SK-N-SH treated with all-trans-retinoic acid at 6 μM for 48 hours (cell line): ENCODE measurements at regions not wholly inside any gene's neighbourhood (a gene's known extent, or its start where the extent isn't known, plus 50 kb on each side); places are given as distances from the start of the nearest gene placed in this dataset.
A peak's percentile ranks its signal among the peaks of the same experiment; 100 is the strongest.

Source experiments
- ATAC-seq: fragments of 200-7000 bp; cut with Tn5 transposase; 3 replicates; pipeline ENCODE4 v1.9.1; 2020; ENCODE audit warnings: mild to moderate bottlenecking, moderate library complexity
- ARNTL ChIP-seq: fragments of 450-650 bp; formaldehyde crosslinking; IDR thresholded peaks from 2 replicates; pipeline ENCODE4 v1.5.0; 2020; ENCODE audit warnings: low read depth, mild to moderate bottlenecking, moderate library complexity, borderline replicate concordance
- BACH2 ChIP-seq: fragments of 250-450 bp; sonication (Bioruptor Pico); IDR thresholded peaks from 2 replicates; pipeline ENCODE4 v1.9.0; 2021; ENCODE audit warnings: mild to moderate bottlenecking, borderline replicate concordance
- CSDC2 ChIP-seq: fragments of 250-450 bp; sonication (Bioruptor Pico); IDR thresholded peaks from 2 replicates; pipeline ENCODE4 v1.5.0; 2020; ENCODE audit warnings: mild to moderate bottlenecking, moderate library complexity
- ESRRG ChIP-seq: fragments of 250-450 bp; sonication (Bioruptor Pico); IDR thresholded peaks from 2 replicates; pipeline ENCODE4 v1.6.1; 2021; ENCODE audit warnings: mild to moderate bottlenecking
- GLIS3 ChIP-seq: fragments of 250-450 bp; sonication (Bioruptor Pico); IDR thresholded peaks from 2 replicates; pipeline ENCODE4 v1.5.0; 2020; ENCODE audit warnings: mild to moderate bottlenecking, moderate library complexity
- ISL1 ChIP-seq: fragments of 250-450 bp; sonication (Bioruptor Pico); IDR thresholded peaks from 2 replicates; pipeline ENCODE4 v2.1.2; 2022; ENCODE audit warnings: mild to moderate bottlenecking, moderate library complexity
- OSR1 ChIP-seq: fragments of 250-450 bp; sonication (Bioruptor Pico); IDR thresholded peaks from 2 replicates; pipeline ENCODE4 v1.8.0; 2022; ENCODE audit warnings: moderate library complexity, mild to moderate bottlenecking, inconsistent platforms
- PPARA ChIP-seq: fragments of 250-450 bp; sonication (Bioruptor Pico); IDR thresholded peaks from 2 replicates; pipeline ENCODE4 v1.5.0; 2020; ENCODE audit warnings: mild to moderate bottlenecking, borderline replicate concordance
- RARB ChIP-seq: fragments of 250-450 bp; sonication (Bioruptor Pico); IDR thresholded peaks from 2 replicates; pipeline ENCODE4 v1.8.0; 2021; ENCODE audit warnings: mild to moderate bottlenecking, moderate library complexity
- SNAI2 ChIP-seq: fragments of 250-450 bp; sonication (Bioruptor Pico); IDR thresholded peaks from 2 replicates; pipeline ENCODE4 v1.5.0; 2020; ENCODE audit warnings: mild to moderate bottlenecking, moderate library complexity
- TCF4 ChIP-seq: fragments of 250-450 bp; sonication (Bioruptor Pico); IDR thresholded peaks from 2 replicates; pipeline ENCODE4 v1.8.0; 2021; ENCODE audit warnings: mild to moderate bottlenecking, moderate library complexity, borderline replicate concordance
- TOX ChIP-seq: fragments of 250-450 bp; sonication (Bioruptor Pico); IDR thresholded peaks from 2 replicates; pipeline ENCODE4 v1.8.0; 2021; ENCODE audit warnings: mild to moderate bottlenecking, moderate library complexity, borderline replicate concordance
- ZC3H10 ChIP-seq: fragments of 250-450 bp; sonication (Bioruptor Pico); IDR thresholded peaks from 2 replicates; pipeline ENCODE4 v1.5.1; 2021; ENCODE audit warnings: mild to moderate bottlenecking, moderate library complexity
- ZFP3 ChIP-seq: fragments of 250-450 bp; sonication (Bioruptor Pico); IDR thresholded peaks from 2 replicates; pipeline ENCODE4 v1.5.0; 2020; ENCODE audit warnings: mild to moderate bottlenecking, moderate library complexity
- ZFP30 ChIP-seq: fragments of 450-650 bp; formaldehyde crosslinking; IDR thresholded peaks from 2 replicates; pipeline ENCODE4 v1.5.0; 2022; ENCODE audit warnings: mild to moderate bottlenecking, moderate library complexity
- ZNF565 ChIP-seq: fragments of 450-650 bp; formaldehyde crosslinking; conservative IDR thresholded peaks from 2 replicates; pipeline ENCODE4 v1.5.0; 2020; ENCODE audit warnings: low read depth, mild to moderate bottlenecking, moderate library complexity
- ZNF8 ChIP-seq: fragments of 450-650 bp; formaldehyde crosslinking; IDR thresholded peaks from 2 replicates; pipeline ENCODE4 v1.5.0; 2020; ENCODE audit warnings: mild to moderate bottlenecking, moderate library complexity
- TF ChIP-seq, protein P1 (sequence below): fragments of 250-450 bp; sonication (Bioruptor Pico); IDR thresholded peaks from 2 replicates; pipeline ENCODE4 v1.8.0; 2021; ENCODE audit warnings: low read depth, mild to moderate bottlenecking, moderate library complexity, borderline replicate concordance
- TF ChIP-seq, protein P2 (sequence below): fragments of 250-450 bp; sonication (Bioruptor Pico); IDR thresholded peaks from 2 replicates; pipeline ENCODE4 v1.5.1; 2020; ENCODE audit warnings: low read depth, mild to moderate bottlenecking, moderate library complexity
- TF ChIP-seq, protein P3 (sequence below): fragments of 250-450 bp; sonication (Bioruptor Pico); IDR thresholded peaks from 2 replicates; pipeline ENCODE4 v1.8.0; 2020; ENCODE audit warnings: mild to moderate bottlenecking, moderate library complexity, borderline replicate concordance
- TF ChIP-seq, protein P4 (sequence below): fragments of 250-450 bp; sonication (Bioruptor Pico); IDR thresholded peaks from 2 replicates; pipeline ENCODE4 v1.5.1; 2021; ENCODE audit warnings: mild to moderate bottlenecking, moderate library complexity

DNA sequence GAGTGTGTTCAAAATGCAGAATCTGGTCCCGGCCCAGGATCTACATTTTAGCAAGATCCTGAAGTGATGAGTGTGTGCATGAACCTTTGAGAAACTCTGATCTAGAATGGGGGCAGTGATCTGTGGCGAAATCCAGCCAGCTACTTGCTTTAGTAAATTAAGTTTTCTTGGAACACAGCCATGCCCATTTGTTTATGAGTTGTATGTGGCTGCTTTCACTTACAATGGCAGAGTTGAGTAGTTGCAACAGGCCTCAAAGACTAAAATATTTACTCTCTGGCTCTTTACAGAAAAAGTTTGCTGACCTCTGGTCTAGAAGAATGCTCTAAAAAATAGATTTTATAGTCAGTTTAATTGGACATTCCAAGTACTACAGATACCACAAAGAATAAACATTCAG, 588.3 kb downstream of the BNC2 start:
- TF ChIP-seq ZNF8 (CRISPR knock-in tag) (no peak), ZC3H10 (no peak), BACH2 (CRISPR knock-in tag) (no peak), SNAI2 (no peak), ISL1 (no peak), RARB (CRISPR knock-in tag) (no peak), GLIS3 (CRISPR knock-in tag) (no peak), ESRRG (no peak), ARNTL (CRISPR knock-in tag) (no peak)
- TF ChIP-seq, protein P1, sequence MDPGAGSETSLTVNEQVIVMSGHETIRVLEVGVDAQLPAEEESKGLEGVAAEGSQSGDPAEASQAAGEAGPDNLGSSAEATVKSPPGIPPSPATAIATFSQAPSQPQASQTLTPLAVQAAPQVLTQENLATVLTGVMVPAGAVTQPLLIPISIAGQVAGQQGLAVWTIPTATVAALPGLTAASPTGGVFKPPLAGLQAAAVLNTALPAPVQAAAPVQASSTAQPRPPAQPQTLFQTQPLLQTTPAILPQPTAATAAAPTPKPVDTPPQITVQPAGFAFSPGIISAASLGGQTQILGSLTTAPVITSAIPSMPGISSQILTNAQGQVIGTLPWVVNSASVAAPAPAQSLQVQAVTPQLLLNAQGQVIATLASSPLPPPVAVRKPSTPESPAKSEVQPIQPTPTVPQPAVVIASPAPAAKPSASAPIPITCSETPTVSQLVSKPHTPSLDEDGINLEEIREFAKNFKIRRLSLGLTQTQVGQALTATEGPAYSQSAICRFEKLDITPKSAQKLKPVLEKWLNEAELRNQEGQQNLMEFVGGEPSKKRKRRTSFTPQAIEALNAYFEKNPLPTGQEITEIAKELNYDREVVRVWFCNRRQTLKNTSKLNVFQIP (CRISPR knock-in tag), result no peak
- TF ChIP-seq, protein P2, sequence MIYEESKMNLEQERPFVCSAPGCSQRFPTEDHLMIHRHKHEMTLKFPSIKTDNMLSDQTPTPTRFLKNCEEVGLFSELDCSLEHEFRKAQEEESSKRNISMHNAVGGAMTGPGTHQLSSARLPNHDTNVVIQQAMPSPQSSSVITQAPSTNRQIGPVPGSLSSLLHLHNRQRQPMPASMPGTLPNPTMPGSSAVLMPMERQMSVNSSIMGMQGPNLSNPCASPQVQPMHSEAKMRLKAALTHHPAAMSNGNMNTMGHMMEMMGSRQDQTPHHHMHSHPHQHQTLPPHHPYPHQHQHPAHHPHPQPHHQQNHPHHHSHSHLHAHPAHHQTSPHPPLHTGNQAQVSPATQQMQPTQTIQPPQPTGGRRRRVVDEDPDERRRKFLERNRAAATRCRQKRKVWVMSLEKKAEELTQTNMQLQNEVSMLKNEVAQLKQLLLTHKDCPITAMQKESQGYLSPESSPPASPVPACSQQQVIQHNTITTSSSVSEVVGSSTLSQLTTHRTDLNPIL (CRISPR knock-in tag), result no peak
- TF ChIP-seq, protein P3, sequence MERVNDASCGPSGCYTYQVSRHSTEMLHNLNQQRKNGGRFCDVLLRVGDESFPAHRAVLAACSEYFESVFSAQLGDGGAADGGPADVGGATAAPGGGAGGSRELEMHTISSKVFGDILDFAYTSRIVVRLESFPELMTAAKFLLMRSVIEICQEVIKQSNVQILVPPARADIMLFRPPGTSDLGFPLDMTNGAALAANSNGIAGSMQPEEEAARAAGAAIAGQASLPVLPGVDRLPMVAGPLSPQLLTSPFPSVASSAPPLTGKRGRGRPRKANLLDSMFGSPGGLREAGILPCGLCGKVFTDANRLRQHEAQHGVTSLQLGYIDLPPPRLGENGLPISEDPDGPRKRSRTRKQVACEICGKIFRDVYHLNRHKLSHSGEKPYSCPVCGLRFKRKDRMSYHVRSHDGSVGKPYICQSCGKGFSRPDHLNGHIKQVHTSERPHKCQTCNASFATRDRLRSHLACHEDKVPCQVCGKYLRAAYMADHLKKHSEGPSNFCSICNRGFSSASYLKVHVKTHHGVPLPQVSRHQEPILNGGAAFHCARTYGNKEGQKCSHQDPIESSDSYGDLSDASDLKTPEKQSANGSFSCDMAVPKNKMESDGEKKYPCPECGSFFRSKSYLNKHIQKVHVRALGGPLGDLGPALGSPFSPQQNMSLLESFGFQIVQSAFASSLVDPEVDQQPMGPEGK (CRISPR knock-in tag), result no peak
- TF ChIP-seq, protein P4, sequence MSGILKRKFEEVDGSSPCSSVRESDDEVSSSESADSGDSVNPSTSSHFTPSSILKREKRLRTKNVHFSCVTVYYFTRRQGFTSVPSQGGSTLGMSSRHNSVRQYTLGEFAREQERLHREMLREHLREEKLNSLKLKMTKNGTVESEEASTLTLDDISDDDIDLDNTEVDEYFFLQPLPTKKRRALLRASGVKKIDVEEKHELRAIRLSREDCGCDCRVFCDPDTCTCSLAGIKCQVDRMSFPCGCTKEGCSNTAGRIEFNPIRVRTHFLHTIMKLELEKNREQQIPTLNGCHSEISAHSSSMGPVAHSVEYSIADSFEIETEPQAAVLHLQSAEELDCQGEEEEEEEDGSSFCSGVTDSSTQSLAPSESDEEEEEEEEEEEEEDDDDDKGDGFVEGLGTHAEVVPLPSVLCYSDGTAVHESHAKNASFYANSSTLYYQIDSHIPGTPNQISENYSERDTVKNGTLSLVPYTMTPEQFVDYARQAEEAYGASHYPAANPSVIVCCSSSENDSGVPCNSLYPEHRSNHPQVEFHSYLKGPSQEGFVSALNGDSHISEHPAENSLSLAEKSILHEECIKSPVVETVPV (CRISPR knock-in tag), result no peak
- TF ChIP-seq, all 23 proteins: peak for 0
- peak; percentile 51 for ATAC-seq

DNA sequence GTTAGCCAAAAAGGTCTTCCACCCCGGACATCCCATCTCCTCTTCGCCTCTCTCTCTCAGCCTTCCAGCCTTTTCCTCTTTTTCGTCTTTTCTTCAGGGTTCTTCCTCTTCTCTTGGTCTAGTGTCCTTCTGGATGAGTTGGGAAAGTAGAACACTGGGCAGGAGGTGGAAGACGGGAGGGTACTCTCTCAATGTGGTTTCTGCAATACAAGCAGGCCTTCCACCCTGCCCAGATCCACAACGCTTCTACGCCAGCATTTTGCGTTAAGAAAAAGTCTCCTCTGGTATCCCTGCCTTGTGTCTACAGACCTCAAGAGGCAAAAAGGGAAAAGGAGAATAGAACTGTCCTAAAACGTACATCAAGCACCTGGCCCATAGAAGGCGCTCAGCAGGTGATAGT, 587.8 kb downstream of the BNC2 start:
- TF ChIP-seq ISL1 (no peak), ARNTL (CRISPR knock-in tag) (no peak), ZFP30 (CRISPR knock-in tag) (no peak), ZC3H10 (no peak), RARB (CRISPR knock-in tag) (no peak), CSDC2 (no peak), PPARA (CRISPR knock-in tag) (no peak), BACH2 (CRISPR knock-in tag) (no peak), ESRRG (no peak)
- TF ChIP-seq, protein P2 (CRISPR knock-in tag), result no peak

DNA sequence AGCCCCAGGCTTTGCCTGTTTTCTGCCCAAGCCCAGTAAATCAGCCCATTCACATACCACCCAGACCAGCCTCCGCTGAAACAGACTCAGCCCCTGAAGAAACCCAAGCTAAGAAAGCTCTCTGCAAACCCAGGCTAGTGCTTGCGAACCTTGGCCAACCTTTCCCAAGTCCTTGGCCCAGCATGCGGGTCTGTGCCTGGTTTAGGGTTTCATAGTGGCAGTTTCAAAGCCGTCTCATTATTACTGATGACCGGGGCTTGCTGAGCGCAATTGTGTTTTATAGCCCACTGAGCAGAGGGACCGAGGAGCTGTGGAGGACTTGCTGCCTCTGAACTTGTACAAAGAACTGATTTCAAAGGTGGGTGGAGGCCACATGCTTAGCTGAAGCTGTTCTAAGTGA, 584.3 kb downstream of the BNC2 start:
- no peak for TF ChIP-seq TCF4 (CRISPR knock-in tag)
- TF ChIP-seq GLIS3 (CRISPR knock-in tag), result no peak
- no peak for TF ChIP-seq ZC3H10
- TF ChIP-seq, protein P1 (CRISPR knock-in tag), result no peak
- no peak for TF ChIP-seq PPARA (CRISPR knock-in tag)
- TF ChIP-seq SNAI2, result no peak
- TF ChIP-seq, protein P4 (CRISPR knock-in tag), result no peak
- TF ChIP-seq TOX (CRISPR knock-in tag), result no peak
- TF ChIP-seq RARB (CRISPR knock-in tag), result no peak
- TF ChIP-seq, protein P3 (CRISPR knock-in tag), result no peak
- no peak for TF ChIP-seq CSDC2
- TF ChIP-seq ZFP3 (CRISPR knock-in tag), result no peak
- no peak for TF ChIP-seq ZNF565 (CRISPR knock-in tag)
- TF ChIP-seq ESRRG, result no peak
- no peak for TF ChIP-seq OSR1 (CRISPR knock-in tag)
- no peak for TF ChIP-seq ISL1
- TF ChIP-seq, all 23 proteins: peak for 0
- ATAC-seq, result no peak

More for the DNA sequence above, 587.8 kb downstream of the BNC2 start:
- no peak for ATAC-seq
